HepG2 (cell line): ENCODE measurements at regions not wholly inside any gene's neighbourhood (a gene's known extent, or its start where the extent isn't known, plus 50 kb on each side); places are given as distances from the start of the nearest gene placed in this dataset.

Experiments used
- GLI4 ChIP-seq: sonication (generic); formaldehyde crosslinking; IDR thresholded peaks from 2 replicates; pipeline ENCODE4 v1.5.1; 2020; ENCODE audit warnings: missing genetic modification reagents, mild to moderate bottlenecking, moderate library complexity, borderline replicate concordance
- IRF9 ChIP-seq: sonication (generic); formaldehyde crosslinking; IDR thresholded peaks from 2 replicates; pipeline ENCODE4 v1.8.0; 2022; ENCODE audit warnings: missing genetic modification reagents, mild to moderate bottlenecking, borderline replicate concordance
- LCORL ChIP-seq, 2 experiments: fragments of 450-650 bp in 1 of 2; sonication (generic) in 1 of 2; formaldehyde crosslinking in 1 of 2; IDR thresholded peaks; 2 replicates each; pipeline versions ENCODE4 v1.5.0 to v1.6.1; 2017 to 2020; ENCODE audit warnings: antibody characterized with exemption in 1 of 2, missing genetic modification reagents in 1 of 2
- SOX13 ChIP-seq, 3 experiments: fragments of 450-650 bp in 1 of 3; sonication (generic) in 1 of 3; formaldehyde crosslinking in 1 of 3; IDR thresholded peaks in 2 of 3; conservative IDR thresholded peaks in 1 of 3; 2 replicates each; pipeline versions ENCODE4 v1.5.0 to v1.6.1; 2016 to 2020; ENCODE audit warnings: antibody characterized with exemption in 1 of 3, mild to moderate bottlenecking in 1 of 3, missing compliant biosample characterization in 1 of 3, missing genetic modification reagents in 1 of 3, moderate library complexity in 1 of 3
- TRIM24 ChIP-seq: sonication (generic); formaldehyde crosslinking; IDR thresholded peaks from 2 replicates; pipeline ENCODE4 v1.8.0; 2022; ENCODE audit warnings: mild to moderate bottlenecking, missing genetic modification reagents
- USF2 ChIP-seq, 2 experiments: sonication (generic) in 1 of 2; formaldehyde crosslinking in 1 of 2; IDR thresholded peaks; 2 replicates each; pipeline versions ENCODE4 v1.5.1 to v1.6.1; 2011 to 2020; ENCODE audit warnings: borderline replicate concordance in 1 of 2, low read depth in 1 of 2, low read length in 1 of 2, mild to moderate bottlenecking in 1 of 2, missing genetic modification reagents in 1 of 2, moderate library complexity in 1 of 2
- ZNF646 ChIP-seq: sonication (generic); formaldehyde crosslinking; IDR thresholded peaks from 2 replicates; pipeline ENCODE4 v1.9.0; 2021; ENCODE audit warnings: mild to moderate bottlenecking, missing genetic modification reagents
- TF ChIP-seq, protein P1 (sequence below): sonication (generic); formaldehyde crosslinking; IDR thresholded peaks from 2 replicates; pipeline ENCODE4 v1.8.0; 2022; ENCODE audit warnings: mild to moderate bottlenecking, missing genetic modification reagents, moderate library complexity
- TF ChIP-seq, protein P2 (sequence below): IDR thresholded peaks from 2 replicates; pipeline ENCODE4 v1.6.1; 2016
- TF ChIP-seq, protein P3 (sequence below): sonication (generic); formaldehyde crosslinking; IDR thresholded peaks from 2 replicates; pipeline ENCODE4 v1.5.1; 2020; ENCODE audit warnings: mild to moderate bottlenecking, missing genetic modification reagents

- TF ChIP-seq, protein P1, sequence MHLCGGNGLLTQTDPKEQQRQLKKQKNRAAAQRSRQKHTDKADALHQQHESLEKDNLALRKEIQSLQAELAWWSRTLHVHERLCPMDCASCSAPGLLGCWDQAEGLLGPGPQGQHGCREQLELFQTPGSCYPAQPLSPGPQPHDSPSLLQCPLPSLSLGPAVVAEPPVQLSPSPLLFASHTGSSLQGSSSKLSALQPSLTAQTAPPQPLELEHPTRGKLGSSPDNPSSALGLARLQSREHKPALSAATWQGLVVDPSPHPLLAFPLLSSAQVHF (CRISPR knock-in tag), result no peak
- TF ChIP-seq, protein P2, sequence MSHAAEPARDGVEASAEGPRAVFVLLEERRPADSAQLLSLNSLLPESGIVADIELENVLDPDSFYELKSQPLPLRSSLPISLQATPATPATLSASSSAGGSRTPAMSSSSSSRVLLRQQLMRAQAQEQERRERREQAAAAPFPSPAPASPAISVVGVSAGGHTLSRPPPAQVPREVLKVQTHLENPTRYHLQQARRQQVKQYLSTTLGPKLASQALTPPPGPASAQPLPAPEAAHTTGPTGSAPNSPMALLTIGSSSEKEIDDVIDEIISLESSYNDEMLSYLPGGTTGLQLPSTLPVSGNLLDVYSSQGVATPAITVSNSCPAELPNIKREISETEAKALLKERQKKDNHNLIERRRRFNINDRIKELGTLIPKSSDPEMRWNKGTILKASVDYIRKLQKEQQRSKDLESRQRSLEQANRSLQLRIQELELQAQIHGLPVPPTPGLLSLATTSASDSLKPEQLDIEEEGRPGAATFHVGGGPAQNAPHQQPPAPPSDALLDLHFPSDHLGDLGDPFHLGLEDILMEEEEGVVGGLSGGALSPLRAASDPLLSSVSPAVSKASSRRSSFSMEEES (CRISPR knock-in tag), result peak; percentile 53
- no peak for TF ChIP-seq SOX13 (IDR thresholded peaks at IDR 0.05)
- TF ChIP-seq SOX13 (CRISPR knock-in tag; conservative IDR thresholded peaks at IDR 0.05 in 1 of 2, IDR thresholded peaks at IDR 0.05 in 1 of 2), result peak in 1 of 2 experiments; percentile 42; a peak in 1 of 4 replicates
- no peak for TF ChIP-seq LCORL (IDR thresholded peaks at IDR 0.05)
- TF ChIP-seq LCORL (CRISPR knock-in tag; IDR thresholded peaks at IDR 0.05), result no peak
- TF ChIP-seq TRIM24 (CRISPR knock-in tag), result 0 out of 2 replicates have a peak, but pooled peaks have one; percentile 65
- TF ChIP-seq USF2 (IDR thresholded peaks at IDR 0.05; ENCODE audit: low read depth, low read length), result no peak
- TF ChIP-seq USF2 (CRISPR knock-in tag; IDR thresholded peaks at IDR 0.05; ENCODE audit: borderline replicate concordance), result no peak
- no peak for TF ChIP-seq ZNF646 (CRISPR knock-in tag)
- no peak for TF ChIP-seq GLI4 (CRISPR knock-in tag)
- TF ChIP-seq, protein P3, sequence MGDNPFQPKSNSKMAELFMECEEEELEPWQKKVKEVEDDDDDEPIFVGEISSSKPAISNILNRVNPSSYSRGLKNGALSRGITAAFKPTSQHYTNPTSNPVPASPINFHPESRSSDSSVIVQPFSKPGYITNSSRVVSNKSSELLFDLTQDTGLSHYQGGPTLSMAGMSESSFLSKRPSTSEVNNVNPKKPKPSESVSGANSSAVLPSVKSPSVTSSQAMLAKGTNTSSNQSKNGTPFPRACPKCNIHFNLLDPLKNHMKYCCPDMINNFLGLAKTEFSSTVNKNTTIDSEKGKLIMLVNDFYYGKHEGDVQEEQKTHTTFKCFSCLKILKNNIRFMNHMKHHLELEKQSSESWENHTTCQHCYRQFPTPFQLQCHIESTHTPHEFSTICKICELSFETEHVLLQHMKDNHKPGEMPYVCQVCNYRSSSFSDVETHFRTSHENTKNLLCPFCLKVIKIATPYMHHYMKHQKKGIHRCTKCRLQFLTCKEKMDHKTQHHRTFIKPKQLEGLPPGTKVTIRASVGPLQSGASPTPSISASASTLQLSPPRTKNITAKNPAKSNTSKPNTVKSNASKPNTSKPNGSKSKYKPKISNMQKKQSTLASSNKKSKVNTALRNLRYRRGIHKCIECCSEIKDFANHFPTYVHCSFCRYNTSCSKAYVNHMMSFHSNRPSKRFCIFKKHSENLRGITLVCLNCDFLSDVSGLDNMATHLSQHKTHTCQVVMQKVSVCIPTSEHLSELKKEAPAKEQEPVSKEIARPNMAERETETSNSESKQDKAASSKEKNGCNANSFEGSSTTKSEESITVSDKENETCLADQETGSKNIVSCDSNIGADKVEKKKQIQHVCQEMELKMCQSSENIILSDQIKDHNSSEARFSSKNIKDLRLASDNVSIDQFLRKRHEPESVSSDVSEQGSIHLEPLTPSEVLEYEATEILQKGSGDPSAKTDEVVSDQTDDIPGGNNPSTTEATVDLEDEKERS (CRISPR knock-in tag), result peak; percentile 28; the same call in 1 of the 2 replicates
- TF ChIP-seq IRF9 (CRISPR knock-in tag), result no peak
Observed at GRCh38 chr12:31906557-31907301, 52.5 kb upstream of the RESF1 start (continued).
